ENCODE measurements at regions not wholly inside any gene's neighbourhood (a gene's known extent, or its start where the extent isn't known, plus 50 kb on each side); places are given as distances from the start of the nearest gene placed in this dataset.

GRCh38 chr13:34533941-34534340 is 408.1 kb upstream of the NBEA start:
- TF ChIP-seq CTCF (IDR thresholded peaks at IDR 0.05; ENCODE audit: low read depth, low read length) = no peak
- TF ChIP-seq EZH2phosphoT487 (IDR thresholded peaks at IDR 0.05; ENCODE audit: low read depth) = no peak

Measured in OCI-LY3 (cell line).